Glutamatergic neuron (in vitro differentiated cells): ENCODE measurements at regions not wholly inside any gene's neighbourhood (a gene's known extent, or its start where the extent isn't known, plus 50 kb on each side); places are given as distances from the start of the nearest gene placed in this dataset.
A peak's percentile ranks its signal among the peaks of the same experiment; 100 is the strongest.
"Not testable (repeated sequence)": the region's sequence is repeated elsewhere in the genome, so short reads cannot be mapped to it uniquely, and the experiment has no call there.

Experiments used
- DNase-seq: peaks from one replicate; pipeline ENCODE4 v3.0.0; 2022
- H3K27ac Mint-ChIP-seq: one replicate; pipeline ENCODE4 v1.8.0; 2020; ENCODE audit warnings: mild to moderate bottlenecking, mixed read lengths, inconsistent platforms; ENCODE audit not compliant: unreplicated experiment
- H3K27me3 Mint-ChIP-seq: one replicate; pipeline ENCODE4 v1.8.0; 2020; ENCODE audit warnings: mild to moderate bottlenecking, moderate library complexity, mixed read lengths, inconsistent platforms; ENCODE audit not compliant: unreplicated experiment
- H3K36me3 Mint-ChIP-seq: one replicate; pipeline ENCODE4 v1.8.0; 2020; ENCODE audit warnings: mild to moderate bottlenecking, mixed read lengths, inconsistent platforms; ENCODE audit not compliant: unreplicated experiment
- H3K4me1 Mint-ChIP-seq: one replicate; pipeline ENCODE4 v1.8.0; 2020; ENCODE audit warnings: mild to moderate bottlenecking, low read depth, mixed read lengths, inconsistent platforms; ENCODE audit not compliant: unreplicated experiment
- H3K4me3 Mint-ChIP-seq: one replicate; pipeline ENCODE4 v1.8.0; 2020; ENCODE audit warnings: mild to moderate bottlenecking, mixed read lengths, inconsistent platforms; ENCODE audit not compliant: unreplicated experiment
- H3K9me3 Mint-ChIP-seq: one replicate; pipeline ENCODE4 v1.8.0; 2020; ENCODE audit warnings: mild to moderate bottlenecking, moderate library complexity, mixed read lengths, inconsistent platforms; ENCODE audit not compliant: unreplicated experiment
- CTCF ChIP-seq: fragments of 200-600 bp; sonication (generic); IDR thresholded peaks from one replicate; pipeline ENCODE4 v1.5.0; 2021; ENCODE audit not compliant: partially characterized antibody, unreplicated experiment

DNA sequence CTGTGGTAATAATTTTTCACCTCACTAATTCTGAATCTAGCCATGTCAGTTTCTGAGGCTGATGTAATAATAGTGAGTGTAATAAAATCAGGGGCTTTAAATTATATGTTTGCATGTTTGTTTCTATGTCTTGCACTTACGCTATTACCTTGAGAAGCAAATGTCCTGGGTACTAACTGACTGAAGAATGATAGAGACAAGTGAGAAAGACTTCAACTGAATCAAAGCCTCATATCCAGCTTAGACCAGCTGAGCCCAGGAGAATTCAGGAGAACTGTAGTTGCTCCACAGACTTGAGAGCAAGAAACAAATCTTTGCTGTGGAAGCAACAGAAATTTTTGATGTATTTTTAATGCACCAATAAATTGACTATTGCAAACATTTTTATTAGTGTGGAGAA is 162.8 kb downstream of the MANEA start:
- H3K4me3 Mint-ChIP-seq, result no peak overlapping the region
- no peak for DNase-seq
- peaks cover 4% of the 10 kb centered on the region for H3K4me1 Mint-ChIP-seq
- TF ChIP-seq CTCF, result no peak
- H3K36me3 Mint-ChIP-seq, result no peaks in the 10 kb centered on the region
- no peak overlapping the region for H3K27ac Mint-ChIP-seq
- no peaks in the 10 kb centered on the region for H3K27me3 Mint-ChIP-seq
- H3K9me3 Mint-ChIP-seq, result no peaks in the 10 kb centered on the region

GRCh38 chr6:95741045-95741444 is 163.7 kb downstream of the MANEA start:
- Mint-ChIP-seq H3K4me3 (no peak overlapping the region), H3K4me1 (peaks cover 4% of the 10 kb centered on the region), H3K27me3 (no peaks in the 10 kb centered on the region), H3K9me3 (no peaks in the 10 kb centered on the region), H3K27ac (no peak overlapping the region), H3K36me3 (no peaks in the 10 kb centered on the region)
- DNase-seq, result no peak
- TF ChIP-seq CTCF, result no peak

DNA sequence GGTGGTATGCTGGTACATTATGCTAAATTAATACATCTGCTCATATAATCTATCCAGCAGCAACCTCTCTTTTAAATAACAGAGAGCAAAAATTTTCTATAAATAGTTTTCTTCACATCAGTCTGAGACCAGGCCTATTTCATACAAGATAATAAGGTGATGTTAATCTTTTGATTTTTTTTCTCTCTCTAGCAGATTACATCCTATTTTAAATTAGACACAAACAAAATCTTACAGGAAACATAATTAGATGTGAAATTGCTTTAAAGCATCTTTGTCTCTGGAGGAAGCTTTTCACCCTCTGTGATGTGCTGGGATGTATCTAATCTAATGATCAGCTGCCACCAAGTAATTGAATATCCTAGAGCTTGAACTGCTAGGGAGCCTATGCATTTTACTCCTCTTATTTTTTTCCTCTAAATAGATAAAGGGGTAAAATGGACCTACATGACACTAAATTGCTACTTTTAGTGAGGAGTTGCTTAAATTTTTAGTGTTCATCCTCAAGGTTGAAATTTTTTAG is 165.5 kb downstream of the MANEA start:
- H3K9me3 Mint-ChIP-seq, result no peaks in the 10 kb centered on the region
- H3K36me3 Mint-ChIP-seq, result no peaks in the 10 kb centered on the region
- peak overlapping the region; percentile 5 for H3K27ac Mint-ChIP-seq
- H3K4me3 Mint-ChIP-seq, result no peak overlapping the region
- no peak for DNase-seq
- no peak for TF ChIP-seq CTCF
- peaks cover 4% of the 10 kb centered on the region for H3K4me1 Mint-ChIP-seq
- no peaks in the 10 kb centered on the region for H3K27me3 Mint-ChIP-seq

GRCh38 chr6:95743591-95743990 is 166.3 kb downstream of the MANEA start:
- H3K36me3 Mint-ChIP-seq, result no peaks in the 10 kb centered on the region
- H3K9me3 Mint-ChIP-seq, result no peaks in the 10 kb centered on the region
- no peaks in the 10 kb centered on the region for H3K27me3 Mint-ChIP-seq
- DNase-seq, result no peak
- peaks cover 4% of the 10 kb centered on the region for H3K4me1 Mint-ChIP-seq
- no peak overlapping the region for H3K27ac Mint-ChIP-seq
- TF ChIP-seq CTCF, result no peak
- H3K4me3 Mint-ChIP-seq, result no peak overlapping the region

GRCh38 chr6:95758236-95759069 is 181.1 kb downstream of the MANEA start:
- H3K27ac Mint-ChIP-seq, H3K4me1 Mint-ChIP-seq, H3K36me3 Mint-ChIP-seq, H3K9me3 Mint-ChIP-seq, DNase-seq, H3K27me3 Mint-ChIP-seq: not testable (repeated sequence)
- H3K4me3 Mint-ChIP-seq, result peak overlapping the region; percentile 59
